Esophagus muscularis mucosa (tissue), 4 donors: ENCODE measurements at regions not wholly inside any gene's neighbourhood (a gene's known extent, or its start where the extent isn't known, plus 50 kb on each side); places are given as distances from the start of the nearest gene placed in this dataset.
"Not testable (repeated sequence)": the region's sequence is repeated elsewhere in the genome, so short reads cannot be mapped to it uniquely, and the experiment has no call there.

Experiments used
- DNase-seq: peaks from one replicate; pipeline ENCODE4 v3.0.0-alpha.2; 2017; ENCODE audit errors: extremely low spot score
- H3K27ac ChIP-seq, 4 donors: fragments of 200-600 bp; sonication (generic); replicated peaks in 1 of 4; 1 replicate in 3 of 4; 2 replicates in 1 of 4; pipeline ENCODE4 v1.5.1; 2016 to 2019; ENCODE audit warnings: mild to moderate bottlenecking in 1 of 4
- H3K27me3 ChIP-seq, 4 donors: fragments of 200-600 bp; sonication (generic); one replicate each; pipeline versions ENCODE4 v1.5.1 to v1.6.0; 2016 to 2019
- H3K36me3 ChIP-seq, 4 donors: fragments of 200-600 bp; sonication (generic); one replicate each; pipeline ENCODE4 v1.5.1; 2016 to 2019
- H3K4me1 ChIP-seq, 4 donors: fragments of 200-600 bp; sonication (generic); one replicate each; pipeline ENCODE4 v1.5.1; 2016 to 2019
- H3K4me3 ChIP-seq, 4 donors: fragments of 200-600 bp; sonication (generic); 1 replicate in 2 of 4; 2 replicates in 2 of 4; pipeline ENCODE4 v1.5.1; 2016 to 2019; ENCODE audit warnings: mild to moderate bottlenecking in 4 of 4, moderate library complexity in 1 of 4
- H3K9me3 ChIP-seq, 4 donors: fragments of 200-600 bp; sonication (generic); 1 replicate in 3 of 4; 2 replicates in 1 of 4; pipeline ENCODE4 v1.5.1; 2016 to 2019
- CTCF ChIP-seq, 3 experiments: fragments of 200-600 bp in 2 of 3; fragments of 450-650 bp in 1 of 3; sonication (generic) in 2 of 3; IDR thresholded peaks; one replicate each; pipeline ENCODE4 v1.5.1; 2017 to 2019; ENCODE audit warnings: antibody characterized with exemption in 3 of 3, mild to moderate bottlenecking in 2 of 3, moderate library complexity in 1 of 3
- EP300 ChIP-seq: sonication (generic); formaldehyde crosslinking; IDR thresholded peaks from one replicate; pipeline ENCODE4 v1.6.1; 2017; ENCODE audit warnings: antibody characterized with exemption
- POLR2A ChIP-seq: fragments of 450-650 bp; IDR thresholded peaks from one replicate; pipeline ENCODE4 v1.6.1; 2017; ENCODE audit warnings: antibody characterized with exemption, moderate library complexity, mild to moderate bottlenecking, low read depth
- POLR2AphosphoS5 ChIP-seq, 2 donors: sonication (generic); formaldehyde crosslinking; IDR thresholded peaks; one replicate each; pipeline ENCODE4 v1.6.1; 2017; ENCODE audit warnings: antibody characterized with exemption in 2 of 2
- WGBS: methylation state at CpG from one replicate; pipeline ENCODE4 v1.1.5; 2018; 5-methylcytosine and 5-hydroxymethylcytosine counted together
- intact Hi-C: fragments of 100-400 bp; cut with DNase I; formaldehyde crosslinking; loops from one replicate; pipeline ENCODE4 v1.15.1; 2023

- H3K4me1 ChIP-seq = no peaks in the 10 kb centered on the region
- no peaks in the 10 kb centered on the region for H3K9me3 ChIP-seq
- no peak overlapping the region for H3K27ac ChIP-seq
- DNase-seq = no peak
- intact Hi-C loops = no loop called here
- no peak overlapping the region for H3K4me3 ChIP-seq
- 82% methylated on average over 2 of the region's 2 CpGs for WGBS
- H3K27me3 ChIP-seq = no peaks in the 10 kb centered on the region
- no peaks in the 10 kb centered on the region for H3K36me3 ChIP-seq
- no peak for TF ChIP-seq CTCF (IDR thresholded peaks at IDR 0.05)
- no peak for TF ChIP-seq POLR2AphosphoS5 (IDR thresholded peaks at IDR 0.05)
- no peak for TF ChIP-seq POLR2A
These were observed 650.1 kb upstream of the RAG2 start for GRCh38 chr11:37248145-37248544.

GRCh38 chr11:37246092-37246491 is 648.1 kb upstream of the RAG2 start:
- DNase-seq, H3K4me3 ChIP-seq, intact Hi-C loops, H3K27me3 ChIP-seq, H3K36me3 ChIP-seq, H3K27ac ChIP-seq, H3K9me3 ChIP-seq, H3K4me1 ChIP-seq: not testable (repeated sequence)
- WGBS = 90% methylated on average over 15 of the region's 15 CpGs

- H3K4me1 ChIP-seq = no peaks in the 10 kb centered on the region
- H3K36me3 ChIP-seq = no peaks in the 10 kb centered on the region
- H3K4me3 ChIP-seq = no peak overlapping the region
- intact Hi-C loops = no loop called here
- H3K27me3 ChIP-seq = no peaks in the 10 kb centered on the region
- H3K27ac ChIP-seq = no peak overlapping the region
- no peaks in the 10 kb centered on the region for H3K9me3 ChIP-seq
- DNase-seq = no peak
- TF ChIP-seq EP300 (no peak), POLR2AphosphoS5 (IDR thresholded peaks at IDR 0.05) (no peak), POLR2A (no peak), CTCF (IDR thresholded peaks at IDR 0.05) (no peak)
- 94% methylated on average over 1 of the region's 1 CpG for WGBS
These were observed 632.8 kb upstream of the RAG2 start for GRCh38 chr11:37230865-37231264.

- Histone ChIP-seq H3K27ac (no peak overlapping the region), H3K4me1 (no peaks in the 10 kb centered on the region), H3K27me3 (no peaks in the 10 kb centered on the region), H3K9me3 (no peaks in the 10 kb centered on the region), H3K36me3 (no peaks in the 10 kb centered on the region), H3K4me3 (no peak overlapping the region)
- intact Hi-C loops = no loop called here
- TF ChIP-seq POLR2AphosphoS5 (IDR thresholded peaks at IDR 0.05) (no peak), CTCF (IDR thresholded peaks at IDR 0.05) (no peak)
- DNase-seq = no peak
- 74% methylated on average over 3 of the region's 4 CpGs for WGBS
These were observed 625.9 kb upstream of the RAG2 start for GRCh38 chr11:37223962-37224361.

GRCh38 chr11:37203006-37203405 is 605.0 kb upstream of the RAG2 start:
- 71% methylated on average over 5 of the region's 5 CpGs for WGBS
- intact Hi-C loops = no loop called here
- H3K27me3 ChIP-seq = no peaks in the 10 kb centered on the region
- H3K27ac ChIP-seq = no peak overlapping the region
- no peaks in the 10 kb centered on the region for H3K36me3 ChIP-seq
- H3K9me3 ChIP-seq = no peaks in the 10 kb centered on the region
- H3K4me3 ChIP-seq = no peak overlapping the region
- TF ChIP-seq POLR2A (no peak), EP300 (no peak), CTCF (IDR thresholded peaks at IDR 0.05) (no peak), POLR2AphosphoS5 (IDR thresholded peaks at IDR 0.05) (no peak)
- no peaks in the 10 kb centered on the region for H3K4me1 ChIP-seq
- DNase-seq = no peak
